ENCODE measurements at regions not wholly inside any gene's neighbourhood (a gene's known extent, or its start where the extent isn't known, plus 50 kb on each side); places are given as distances from the start of the nearest gene placed in this dataset.
"Not testable (repeated sequence)": the region's sequence is repeated elsewhere in the genome, so short reads cannot be mapped to it uniquely, and the experiment has no call there.

- intact Hi-C loops (cut with micrococcal nuclease; ENCODE audit: unreplicated experiment), result no loop called here
- no peak overlapping the region for H3K27ac Mint-ChIP-seq (ENCODE audit: unreplicated experiment)
- TF ChIP-seq CTCF (IDR thresholded peaks at IDR 0.05; ENCODE audit: unreplicated experiment), result no peak
- BruUV-seq (replicated peaks), result no TSS peak
- no peak for DNase-seq
- no peaks in the 10 kb centered on the region for H3K27me3 Mint-ChIP-seq (ENCODE audit: unreplicated experiment)
- H3K9me3 Mint-ChIP-seq (ENCODE audit: low read depth, unreplicated experiment), result no peaks in the 10 kb centered on the region
- CTCF ChIA-PET, result no interaction called here
- no peaks in the 10 kb centered on the region for H3K36me3 Mint-ChIP-seq (ENCODE audit: insufficient read depth, unreplicated experiment)
- no peak overlapping the region for H3K4me3 Mint-ChIP-seq (ENCODE audit: low read depth, unreplicated experiment)
- peaks cover 9% of the 10 kb centered on the region for H3K4me1 Mint-ChIP-seq (ENCODE audit: low read depth, unreplicated experiment)
These were observed 86.8 kb upstream of the CCDC71L start for GRCh38 chr7:106747804-106748203.

- Mint-ChIP-seq H3K27me3 (ENCODE audit: unreplicated experiment) (no peaks in the 10 kb centered on the region), H3K4me1 (ENCODE audit: low read depth, unreplicated experiment) (peaks cover 10% of the 10 kb centered on the region), H3K27ac (ENCODE audit: unreplicated experiment) (no peak overlapping the region), H3K4me3 (ENCODE audit: low read depth, unreplicated experiment) (no peak overlapping the region), H3K9me3 (ENCODE audit: low read depth, unreplicated experiment) (no peaks in the 10 kb centered on the region), H3K36me3 (ENCODE audit: insufficient read depth, unreplicated experiment) (no peaks in the 10 kb centered on the region)
- CTCF ChIA-PET, result no interaction called here
- intact Hi-C loops (cut with micrococcal nuclease; ENCODE audit: unreplicated experiment), result no loop called here
- DNase-seq, result no peak
- BruUV-seq (replicated peaks), result no TSS peak
- no peak for TF ChIP-seq CTCF (IDR thresholded peaks at IDR 0.05; ENCODE audit: unreplicated experiment)
These were observed 88.2 kb upstream of the CCDC71L start for GRCh38 chr7:106749165-106749564.

GRCh38 chr7:106750773-106751172 lies 89.8 kb upstream of the CCDC71L start:
- no TSS peak for BruUV-seq (replicated peaks)
- no peak for TF ChIP-seq CTCF (IDR thresholded peaks at IDR 0.05; ENCODE audit: unreplicated experiment)
- Mint-ChIP-seq H3K9me3 (ENCODE audit: low read depth, unreplicated experiment) (peaks cover 2% of the 10 kb centered on the region), H3K36me3 (ENCODE audit: insufficient read depth, unreplicated experiment) (no peaks in the 10 kb centered on the region), H3K4me3 (ENCODE audit: low read depth, unreplicated experiment) (no peak overlapping the region), H3K27ac (ENCODE audit: unreplicated experiment) (no peak overlapping the region), H3K4me1 (ENCODE audit: low read depth, unreplicated experiment) (peaks cover 10% of the 10 kb centered on the region), H3K27me3 (ENCODE audit: unreplicated experiment) (no peaks in the 10 kb centered on the region)
- no peak for DNase-seq
- intact Hi-C loops (cut with micrococcal nuclease; ENCODE audit: unreplicated experiment), result no loop called here
- CTCF ChIA-PET, result no interaction called here

GRCh38 chr7:106752367-106752766 lies 91.4 kb upstream of the CCDC71L start:
- intact Hi-C loops (cut with micrococcal nuclease; ENCODE audit: unreplicated experiment), result no loop called here
- no peak for DNase-seq
- no peak for TF ChIP-seq CTCF (IDR thresholded peaks at IDR 0.05; ENCODE audit: unreplicated experiment)
- Mint-ChIP-seq H3K4me1 (ENCODE audit: low read depth, unreplicated experiment) (peaks cover 10% of the 10 kb centered on the region), H3K27ac (ENCODE audit: unreplicated experiment) (no peak overlapping the region), H3K27me3 (ENCODE audit: unreplicated experiment) (no peaks in the 10 kb centered on the region), H3K36me3 (ENCODE audit: insufficient read depth, unreplicated experiment) (no peaks in the 10 kb centered on the region), H3K4me3 (ENCODE audit: low read depth, unreplicated experiment) (no peak overlapping the region), H3K9me3 (ENCODE audit: low read depth, unreplicated experiment) (peaks cover 2% of the 10 kb centered on the region)
- no TSS peak for BruUV-seq (replicated peaks)
- CTCF ChIA-PET, result no interaction called here

- H3K36me3 Mint-ChIP-seq (ENCODE audit: insufficient read depth, unreplicated experiment); H3K4me3 Mint-ChIP-seq (ENCODE audit: low read depth, unreplicated experiment); intact Hi-C loops (cut with micrococcal nuclease; ENCODE audit: unreplicated experiment); BruUV-seq (replicated peaks); DNase-seq; CTCF ChIA-PET; H3K9me3 Mint-ChIP-seq (ENCODE audit: low read depth, unreplicated experiment); H3K27me3 Mint-ChIP-seq (ENCODE audit: unreplicated experiment); H3K27ac Mint-ChIP-seq (ENCODE audit: unreplicated experiment): not testable (repeated sequence)
- peaks cover 10% of the 10 kb centered on the region for H3K4me1 Mint-ChIP-seq (ENCODE audit: low read depth, unreplicated experiment)
These were observed 94.1 kb upstream of the CCDC71L start for GRCh38 chr7:106755024-106755423.
